PC-9 (cell line): ENCODE measurements at regions not wholly inside any gene's neighbourhood (a gene's known extent, or its start where the extent isn't known, plus 50 kb on each side); places are given as distances from the start of the nearest gene placed in this dataset.

Experiments
- BruUV-seq: library from RNA; stranded (reverse); fragments of 400-500 nt; replicated peaks from 2 replicates; lab custom pipeline; 2021; lab: Mats Ljungman, UMichigan
- CTCF ChIA-PET: fragments of 300-600 bp; sonication (Branson Sonifier 250); formaldehyde crosslinking; loops from one replicate; lab custom pipeline; 2022; ENCODE audit warnings: antibody characterized with exemption; lab: Charles Lee
- POLR2A ChIA-PET: fragments of 300-600 bp; sonication (Branson Sonifier 250); formaldehyde crosslinking; loops from one replicate; lab custom pipeline; 2022; ENCODE audit warnings: antibody characterized with exemption; ENCODE audit not compliant: unreplicated experiment; lab: Charles Lee
- DNase-seq, 2 experiments: peaks; one replicate each; pipeline versions ENCODE4 v3.0.0 to v3.0.0-alpha.2; 2015 to 2022; ENCODE audit warnings: mixed read lengths in 1 of 2
- H2AFZ ChIP-seq: fragments of 200-600 bp; sonication (generic); 2 replicates; pipeline ENCODE4 v1.8.1; 2017; ENCODE audit warnings: antibody characterized with exemption
- H3F3A ChIP-seq: fragments of 200-600 bp; sonication (generic); 2 replicates; pipeline ENCODE4 v1.8.1; 2017; ENCODE audit warnings: antibody characterized with exemption, mild to moderate bottlenecking, low read depth; ENCODE audit not compliant: insufficient read depth
- H3K27ac ChIP-seq: fragments of 200-600 bp; sonication (generic); 2 replicates; pipeline ENCODE4 v1.6.1; 2016; ENCODE audit warnings: mixed run types
- H3K27me3 ChIP-seq: fragments of 200-600 bp; sonication (generic); 2 replicates; pipeline ENCODE4 v1.6.1; 2016; ENCODE audit warnings: low read depth, mixed run types; ENCODE audit not compliant: insufficient read depth
- H3K36me3 ChIP-seq: fragments of 200-600 bp; sonication (generic); 2 replicates; pipeline ENCODE4 v1.6.1; 2016; ENCODE audit warnings: low read depth, mixed run types
- H3K4me1 ChIP-seq: fragments of 200-600 bp; sonication (generic); replicated peaks from 2 replicates; pipeline ENCODE4 v1.6.1; 2016; ENCODE audit warnings: mixed run types; ENCODE audit not compliant: insufficient read depth
- H3K4me2 ChIP-seq: fragments of 200-600 bp; sonication (generic); 2 replicates; pipeline ENCODE4 v1.6.1; 2017; ENCODE audit warnings: mixed run types
- H3K4me3 ChIP-seq: fragments of 200-600 bp; sonication (generic); 2 replicates; pipeline ENCODE4 v1.6.1; 2016; ENCODE audit warnings: mixed run types
- H3K79me2 ChIP-seq: fragments of 200-600 bp; sonication (generic); 2 replicates; pipeline ENCODE4 v1.6.1; 2017; ENCODE audit warnings: low read depth, mixed run types
- H3K9me2 ChIP-seq: fragments of 200-600 bp; sonication (generic); 2 replicates; pipeline ENCODE4 v1.8.1; 2017; ENCODE audit warnings: mild to moderate bottlenecking; ENCODE audit not compliant: insufficient read depth
- H3K9me3 ChIP-seq: fragments of 200-600 bp; sonication (generic); 2 replicates; pipeline ENCODE4 v1.8.1; 2016; ENCODE audit warnings: low read depth; ENCODE audit not compliant: insufficient read depth
- H4K20me1 ChIP-seq: fragments of 200-600 bp; sonication (generic); 2 replicates; pipeline ENCODE4 v1.8.1; 2017; ENCODE audit not compliant: insufficient read depth
- CTCF ChIP-seq: fragments of 200-600 bp; sonication (generic); conservative IDR thresholded peaks from 2 replicates; pipeline ENCODE4 v1.6.1; 2017; ENCODE audit warnings: mixed run types, antibody characterized with exemption, mild to moderate bottlenecking, moderate library complexity
- EZH2 ChIP-seq: fragments of 200-600 bp; sonication (generic); IDR thresholded peaks from 2 replicates; pipeline ENCODE4 v1.8.0; 2017; ENCODE audit warnings: antibody characterized with exemption, low read depth
- intact Hi-C: fragments of 100-400 bp; cut with micrococcal nuclease; formaldehyde crosslinking; loops from one replicate; pipeline ENCODE4 v1.10.0; 2022; ENCODE audit not compliant: unreplicated experiment

DNA sequence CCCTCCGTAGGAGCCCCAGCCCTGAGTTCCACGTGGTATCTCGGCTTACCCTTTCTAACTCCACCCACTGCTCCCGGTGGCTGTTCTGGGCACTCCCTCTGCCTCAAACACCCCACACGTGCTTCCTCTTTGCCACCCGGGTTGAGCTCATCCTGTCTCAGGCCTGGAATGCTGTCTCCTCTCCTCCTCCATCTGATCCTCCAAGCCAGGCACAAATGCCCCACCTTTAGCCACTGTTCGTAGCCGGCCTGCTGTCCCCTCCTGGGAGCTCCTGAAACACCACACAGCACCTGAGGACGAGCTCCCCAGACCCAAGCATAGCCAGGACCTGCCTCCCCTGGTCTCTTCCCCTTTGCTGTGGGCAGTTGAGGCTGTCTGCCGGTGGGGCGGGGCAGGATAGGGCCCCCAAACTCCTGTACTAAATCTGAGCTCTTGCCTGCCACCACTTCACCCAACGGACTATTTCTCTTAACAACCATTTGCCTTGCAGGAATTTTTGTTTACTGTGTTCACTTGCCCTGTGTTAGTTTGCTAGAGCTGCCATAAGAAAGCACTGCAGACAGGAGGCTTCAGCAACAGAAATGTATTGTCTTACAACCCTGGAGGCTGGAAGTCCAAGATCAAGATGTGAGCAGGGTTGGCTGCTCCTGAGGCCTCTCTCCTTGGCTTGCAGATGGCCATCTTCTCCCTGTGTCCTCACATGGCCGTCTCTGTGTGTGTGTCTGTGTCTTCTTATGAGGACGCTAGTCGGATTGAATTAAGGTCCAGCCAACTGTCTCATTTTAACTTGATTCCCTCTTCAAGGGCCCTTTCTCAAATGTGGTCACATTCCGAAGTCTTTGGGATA is 58.3 kb upstream of the SHH start:
- Histone ChIP-seq H3K36me3 (no peaks in the 10 kb centered on the region), H3K4me3 (no peak overlapping the region), H2AFZ (no peak overlapping the region), H3K27me3 (no peaks in the 10 kb centered on the region), H3K4me1 (peaks cover 16% of the 10 kb centered on the region), H3K9me3 (no peaks in the 10 kb centered on the region), H3F3A (peaks cover 16% of the 10 kb centered on the region), H3K4me2 (no peak overlapping the region), H3K9me2 (no peaks in the 10 kb centered on the region), H3K79me2 (no peaks in the 10 kb centered on the region), H3K27ac (no peak overlapping the region), H4K20me1 (no peaks in the 10 kb centered on the region)
- CTCF ChIA-PET, result no interaction called here
- POLR2A ChIA-PET, result no interaction called here
- TF ChIP-seq CTCF, result no peak
- no peak for TF ChIP-seq EZH2
- no peak for DNase-seq
- BruUV-seq, result no TSS peak
- intact Hi-C loops, result no loop called here

- H3K9me3 ChIP-seq, result no peaks in the 10 kb centered on the region
- H3K4me1 ChIP-seq, result peaks cover 16% of the 10 kb centered on the region
- intact Hi-C loops, result no loop called here
- H3K27me3 ChIP-seq, result 0 out of 2 replicates have a peak, but pooled peaks cover 4% of the 10 kb centered on the region
- no peaks in the 10 kb centered on the region for H3K36me3 ChIP-seq
- H3K9me2 ChIP-seq, result no peaks in the 10 kb centered on the region
- peaks cover 16% of the 10 kb centered on the region for H3F3A ChIP-seq
- ChIA-PET CTCF (no interaction called here), POLR2A (no interaction called here)
- H4K20me1 ChIP-seq, result no peaks in the 10 kb centered on the region
- no peak for DNase-seq
- no peaks in the 10 kb centered on the region for H3K79me2 ChIP-seq
- TF ChIP-seq CTCF (no peak), EZH2 (no peak)
- no peak overlapping the region for H3K27ac ChIP-seq
- no peak overlapping the region for H3K4me3 ChIP-seq
- no TSS peak for BruUV-seq
- no peak overlapping the region for H2AFZ ChIP-seq
- no peak overlapping the region for H3K4me2 ChIP-seq
These were observed 57.5 kb upstream of the SHH start for GRCh38 chr7:155869784-155870076.

DNA sequence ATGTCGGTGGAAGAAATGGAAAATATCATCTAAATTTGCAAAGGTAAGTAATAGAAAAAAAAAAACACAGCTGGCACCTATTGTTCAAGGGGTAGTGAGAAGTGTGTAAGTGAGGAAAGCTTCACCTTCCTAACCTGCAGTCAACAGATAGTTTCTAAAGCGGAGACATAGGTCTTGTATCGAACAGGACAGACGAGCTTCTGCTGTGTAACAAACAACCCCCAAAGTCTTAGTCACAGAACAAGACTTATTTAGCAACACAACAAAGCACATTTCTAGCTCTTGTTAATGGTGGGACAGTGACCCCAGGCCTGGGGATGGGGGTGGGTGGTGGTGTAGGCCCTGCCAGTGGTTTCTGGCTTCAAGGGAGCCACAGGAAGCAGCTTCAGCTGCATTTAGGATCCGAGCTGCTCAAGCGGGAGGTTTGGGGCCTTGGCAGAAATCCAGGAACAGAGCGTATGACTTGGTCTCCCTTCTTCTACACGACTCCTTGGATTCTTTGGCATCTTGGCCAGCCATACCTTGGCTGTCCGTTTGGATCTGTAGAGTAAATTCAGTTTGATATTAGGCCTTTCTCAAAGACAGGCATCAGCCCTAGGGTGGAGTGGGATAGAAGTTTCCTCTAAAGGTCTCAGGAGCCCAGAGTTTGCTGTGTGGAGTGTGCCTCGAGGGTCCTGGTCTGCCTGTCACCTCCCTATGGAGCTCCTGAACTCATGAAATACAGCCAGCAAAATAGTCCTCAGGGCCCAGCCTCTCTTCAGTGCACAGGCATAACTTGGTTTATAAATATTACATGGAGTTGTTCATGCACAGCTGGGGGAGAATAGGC is 56.9 kb upstream of the SHH start:
- no peak overlapping the region for H2AFZ ChIP-seq
- intact Hi-C loops, result no loop called here
- TF ChIP-seq CTCF (no peak), EZH2 (no peak)
- ChIA-PET CTCF (no interaction called here), POLR2A (no interaction called here)
- no peak for DNase-seq
- no peaks in the 10 kb centered on the region for H4K20me1 ChIP-seq
- no peaks in the 10 kb centered on the region for H3K79me2 ChIP-seq
- no peak overlapping the region for H3K4me2 ChIP-seq
- H3K36me3 ChIP-seq, result no peaks in the 10 kb centered on the region
- H3K4me1 ChIP-seq, result peaks cover 16% of the 10 kb centered on the region
- no peaks in the 10 kb centered on the region for H3K9me2 ChIP-seq
- BruUV-seq, result no TSS peak
- no peaks in the 10 kb centered on the region for H3K9me3 ChIP-seq
- no peak overlapping the region for H3K27ac ChIP-seq
- 0 out of 2 replicates have a peak, but pooled peaks cover 7% of the 10 kb centered on the region for H3K27me3 ChIP-seq
- peaks cover 16% of the 10 kb centered on the region for H3F3A ChIP-seq
- H3K4me3 ChIP-seq, result no peak overlapping the region
